GM12891 (cell line): ENCODE measurements at regions not wholly inside any gene's neighbourhood (a gene's known extent, or its start where the extent isn't known, plus 50 kb on each side); places are given as distances from the start of the nearest gene placed in this dataset.

Experiments used
- DNase-seq: peaks from one replicate; pipeline ENCODE4 v3.0.0; 2011; ENCODE audit warnings: low spot score; ENCODE audit not compliant: insufficient read length
- FAIRE-seq: peaks from 2 replicates; lab custom pipeline; 2011; peaks lifted over from hg19 to GRCh38; lab: Jason Lieb, UNC
- PAX5 ChIP-seq: IDR thresholded peaks from 2 replicates; pipeline ENCODE4 v1.6.1; 2011; ENCODE audit warnings: low read length, moderate library complexity, mild to moderate bottlenecking; ENCODE audit not compliant: insufficient read depth, severe bottlenecking
- POLR2A ChIP-seq: IDR thresholded peaks from 2 replicates; pipeline ENCODE4 v1.6.1; 2011; ENCODE audit warnings: low read depth, low read length, control low read depth
- POLR2AphosphoS5 ChIP-seq: IDR thresholded peaks from 2 replicates; pipeline ENCODE4 v1.6.1; 2011; ENCODE audit warnings: low read depth, low read length, control low read depth
- POU2F2 ChIP-seq: IDR thresholded peaks from 2 replicates; pipeline ENCODE4 v1.6.1; 2011; ENCODE audit warnings: low read depth, mild to moderate bottlenecking, control low read depth, low read length, moderate library complexity
- SPI1 ChIP-seq: IDR thresholded peaks from 2 replicates; pipeline ENCODE4 v1.6.1; 2011; ENCODE audit warnings: low read depth, low read length, control low read depth
- TAF1 ChIP-seq: IDR thresholded peaks from 2 replicates; pipeline ENCODE4 v1.6.1; 2011; ENCODE audit warnings: low read depth, low read length, control low read depth

GRCh38 chr10:42976351-42977031 is 100.4 kb upstream of the RET start:
- no peak for TF ChIP-seq PAX5
- no peak for TF ChIP-seq POLR2A
- no peak for TF ChIP-seq SPI1
- TF ChIP-seq POU2F2, result no peak
- DNase-seq, result no peak
- no peak for FAIRE-seq

- DNase-seq (no peak), FAIRE-seq (no peak)
- TF ChIP-seq PAX5 (no peak), POLR2AphosphoS5 (no peak), TAF1 (no peak), POLR2A (no peak), SPI1 (no peak), POU2F2 (no peak)
Measured at GRCh38 chr10:42977032-42977416, 99.8 kb upstream of the RET start.

- FAIRE-seq, result no peak
- DNase-seq, result no peak
- TF ChIP-seq POLR2AphosphoS5 (no peak), SPI1 (no peak), POLR2A (no peak), TAF1 (no peak), PAX5 (no peak), POU2F2 (no peak)
Measured at GRCh38 chr10:42979181-42979580, 97.7 kb upstream of the RET start.

- FAIRE-seq (no peak), DNase-seq (no peak)
- TF ChIP-seq PAX5 (no peak), SPI1 (no peak), POLR2AphosphoS5 (no peak), TAF1 (no peak), POLR2A (no peak), POU2F2 (no peak)
Measured at GRCh38 chr10:42979721-42980467, 97.0 kb upstream of the RET start.

GRCh38 chr10:42980553-42981357 is 96.1 kb upstream of the RET start:
- no peak for TF ChIP-seq TAF1
- FAIRE-seq (no peak), DNase-seq (no peak)

GRCh38 chr10:42981358-42982236 is 95.3 kb upstream of the RET start:
- TF ChIP-seq PAX5, result no peak
- TF ChIP-seq POU2F2, result no peak
- TF ChIP-seq SPI1, result no peak
- no peak for TF ChIP-seq TAF1
- TF ChIP-seq POLR2A, result no peak
- no peak for TF ChIP-seq POLR2AphosphoS5
- no peak for DNase-seq
- FAIRE-seq, result no peak

- no peak for DNase-seq
Measured at GRCh38 chr10:42982891-42983506, 93.9 kb upstream of the RET start.

GRCh38 chr10:42983591-42983990 is 93.3 kb upstream of the RET start:
- DNase-seq (no peak), FAIRE-seq (no peak)
- no peak for TF ChIP-seq POLR2A
- no peak for TF ChIP-seq POLR2AphosphoS5
- TF ChIP-seq POU2F2, result no peak
- no peak for TF ChIP-seq SPI1
- no peak for TF ChIP-seq TAF1
- no peak for TF ChIP-seq PAX5

More at GRCh38 chr10:42982891-42983506, 93.9 kb upstream of the RET start:
- TF ChIP-seq POU2F2, result no peak
- FAIRE-seq, result no peak

- TF ChIP-seq SPI1 (no peak), POLR2AphosphoS5 (no peak), PAX5 (no peak), POU2F2 (no peak), TAF1 (no peak), POLR2A (no peak)
- DNase-seq (no peak), FAIRE-seq (no peak)
Measured at GRCh38 chr10:42984035-42984610, 92.7 kb upstream of the RET start.
